Spleen (tissue), 11 donors: ENCODE measurements at regions not wholly inside any gene's neighbourhood (a gene's known extent, or its start where the extent isn't known, plus 50 kb on each side); places are given as distances from the start of the nearest gene placed in this dataset.

Source experiments
- DNase-seq: peaks from one replicate; pipeline ENCODE4 v3.0.0-alpha.2; 2020
- H3K27ac ChIP-seq, 8 donors: fragments of 200-600 bp; sonication (generic) in 7 of 8; 1 replicate in 4 of 8; 2 replicates in 4 of 8; pipeline versions ENCODE4 v1.5.0 to v1.8.0; 2016 to 2021; ENCODE audit warnings: inconsistent platforms in 4 of 8, mild to moderate bottlenecking in 4 of 8, moderate library complexity in 1 of 8
- H3K27me3 ChIP-seq, 7 donors: fragments of 200-600 bp; sonication (generic) in 6 of 7; replicated peaks in 1 of 7; 1 replicate in 4 of 7; 2 replicates in 3 of 7; pipeline versions ENCODE4 v1.5.0 to v1.8.0; 2016 to 2021; ENCODE audit warnings: inconsistent platforms in 3 of 7, mild to moderate bottlenecking in 1 of 7
- H3K36me3 ChIP-seq, 6 donors: fragments of 200-600 bp; sonication (generic) in 5 of 6; 1 replicate in 4 of 6; 2 replicates in 2 of 6; pipeline versions ENCODE4 v1.5.0 to v1.8.0; 2016 to 2021; ENCODE audit warnings: inconsistent platforms in 2 of 6
- H3K4me1 ChIP-seq, 6 donors: fragments of 200-600 bp; sonication (generic) in 5 of 6; 1 replicate in 3 of 6; 2 replicates in 3 of 6; pipeline versions ENCODE4 v1.5.0 to v1.8.0; 2016 to 2021; ENCODE audit warnings: inconsistent platforms in 3 of 6
- H3K4me3 ChIP-seq, 8 donors: fragments of 200-600 bp; sonication (generic) in 7 of 8; 1 replicate in 4 of 8; 2 replicates in 4 of 8; pipeline versions ENCODE4 v1.5.0 to v1.8.0; 2016 to 2021; ENCODE audit warnings: inconsistent platforms in 4 of 8, mild to moderate bottlenecking in 4 of 8, moderate library complexity in 2 of 8
- H3K9me3 ChIP-seq, 8 donors: fragments of 200-600 bp; sonication (generic) in 7 of 8; 1 replicate in 4 of 8; 2 replicates in 4 of 8; pipeline versions ENCODE4 v1.5.0 to v1.8.0; 2016 to 2021; ENCODE audit warnings: inconsistent platforms in 4 of 8
- POLR2A ChIP-seq, 3 donors: fragments of 450-650 bp; IDR thresholded peaks; one replicate each; pipeline ENCODE4 v1.5.1; 2017; ENCODE audit warnings: antibody characterized with exemption in 3 of 3, mild to moderate bottlenecking in 1 of 3
- POLR2AphosphoS5 ChIP-seq, 3 donors: sonication (generic); formaldehyde crosslinking; IDR thresholded peaks; one replicate each; pipeline ENCODE4 v1.5.1; 2017; ENCODE audit warnings: antibody characterized with exemption in 3 of 3
- WGBS, 5 donors: extraction: QIAGEN DNeasy Blood & Tissue Kit in 3 of 5; methylation state at CpG; one replicate each; pipeline versions ENCODE4 v1.1.5 to v1.1.7; 2013 to 2018; 5-methylcytosine and 5-hydroxymethylcytosine counted together
- intact Hi-C: fragments of 100-400 bp; cut with DNase I; formaldehyde crosslinking; loops from one replicate; pipeline ENCODE4 v1.15.0; 2023; ENCODE audit warnings: low total_unique reads
- TF ChIP-seq, protein P1 (sequence below), 11 experiments: fragments of 200-600 bp in 7 of 11; fragments of 450-650 bp in 4 of 11; sonication (generic) in 4 of 11; IDR thresholded peaks in 8 of 11; conservative IDR thresholded peaks in 3 of 11; 1 replicate in 7 of 11; 2 replicates in 4 of 11; pipeline versions ENCODE4 v1.4.0 to v1.8.0; 2016 to 2021; ENCODE audit warnings: antibody characterized with exemption in 11 of 11, inconsistent platforms in 4 of 11, mild to moderate bottlenecking in 1 of 11
- donor health status: healthy with polysubstance abuse.
- donor health status: DM: no; HTN: no; CAD: no; lungs with moderate emphysema.
- donor health status: DM: no; HTN: no; CAD: no.
- donor health status: Bipolar disorder and iron deficiency.
- donor health status: healthy.
- donor health status: DM: no; HTN: no; CAD: no.
- donor health status: DM: yes; HTN: yes; CAD: no.

DNA sequence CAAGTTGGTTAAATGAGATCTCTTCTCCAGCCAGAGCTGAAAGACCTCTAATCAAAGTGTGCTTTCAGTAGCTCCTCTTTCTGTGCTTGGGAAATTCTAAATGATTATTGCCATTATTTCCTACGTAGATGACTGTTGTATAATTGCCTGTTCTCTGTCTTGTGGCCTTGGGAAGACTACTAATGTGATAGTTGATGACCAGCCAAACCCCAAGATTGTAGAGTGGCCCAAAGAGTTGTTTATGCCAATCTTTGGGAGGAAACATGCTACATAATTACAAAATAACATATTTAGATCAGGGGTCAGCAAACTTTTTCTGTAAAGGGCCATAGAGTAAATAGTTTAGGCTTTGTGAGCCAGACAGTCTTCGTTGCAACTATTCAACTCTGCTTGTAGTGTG lies 135.1 kb upstream of the DIO2 start:
- TF ChIP-seq POLR2AphosphoS5 (IDR thresholded peaks at IDR 0.05): no peak
- no peak for TF ChIP-seq POLR2A (IDR thresholded peaks at IDR 0.05)
- TF ChIP-seq, protein P1, sequence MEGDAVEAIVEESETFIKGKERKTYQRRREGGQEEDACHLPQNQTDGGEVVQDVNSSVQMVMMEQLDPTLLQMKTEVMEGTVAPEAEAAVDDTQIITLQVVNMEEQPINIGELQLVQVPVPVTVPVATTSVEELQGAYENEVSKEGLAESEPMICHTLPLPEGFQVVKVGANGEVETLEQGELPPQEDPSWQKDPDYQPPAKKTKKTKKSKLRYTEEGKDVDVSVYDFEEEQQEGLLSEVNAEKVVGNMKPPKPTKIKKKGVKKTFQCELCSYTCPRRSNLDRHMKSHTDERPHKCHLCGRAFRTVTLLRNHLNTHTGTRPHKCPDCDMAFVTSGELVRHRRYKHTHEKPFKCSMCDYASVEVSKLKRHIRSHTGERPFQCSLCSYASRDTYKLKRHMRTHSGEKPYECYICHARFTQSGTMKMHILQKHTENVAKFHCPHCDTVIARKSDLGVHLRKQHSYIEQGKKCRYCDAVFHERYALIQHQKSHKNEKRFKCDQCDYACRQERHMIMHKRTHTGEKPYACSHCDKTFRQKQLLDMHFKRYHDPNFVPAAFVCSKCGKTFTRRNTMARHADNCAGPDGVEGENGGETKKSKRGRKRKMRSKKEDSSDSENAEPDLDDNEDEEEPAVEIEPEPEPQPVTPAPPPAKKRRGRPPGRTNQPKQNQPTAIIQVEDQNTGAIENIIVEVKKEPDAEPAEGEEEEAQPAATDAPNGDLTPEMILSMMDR (IDR thresholded peaks at IDR 0.05 in 8 of 11, conservative IDR thresholded peaks at IDR 0.05 in 3 of 11): no peak
- 57 to 70% (median 63%) methylated on average over 2 of the region's 2 CpGs for WGBS, 5 donors
- no peaks in the 10 kb centered on the region for H3K27me3 ChIP-seq
- H3K9me3 ChIP-seq: no peaks in the 10 kb centered on the region
- DNase-seq: no peak
- intact Hi-C loops: no loop called here
- no peak overlapping the region for H3K4me3 ChIP-seq
- no peaks in the 10 kb centered on the region for H3K36me3 ChIP-seq
- H3K27ac ChIP-seq: no peak overlapping the region
- H3K4me1 ChIP-seq: no peaks in the 10 kb centered on the region

DNA sequence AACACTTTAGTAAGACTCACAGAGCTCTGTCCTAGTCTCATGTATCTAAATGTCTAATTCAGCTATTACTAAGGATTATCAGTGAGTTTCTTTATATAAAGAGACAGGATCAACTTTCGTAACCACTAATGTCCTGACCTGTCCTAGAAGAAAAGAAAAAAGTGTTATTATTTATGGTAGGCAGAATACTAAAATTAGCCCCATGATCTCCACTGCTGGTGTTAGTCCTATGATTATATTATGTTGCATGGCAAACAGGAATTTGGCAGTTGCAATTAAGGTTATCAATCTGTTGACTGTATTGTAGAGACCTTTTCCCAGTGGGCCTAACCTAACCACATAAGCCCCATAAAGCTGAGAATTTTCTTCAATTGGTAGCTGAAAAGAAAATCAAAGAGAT lies 132.9 kb upstream of the DIO2 start:
- WGBS, 5 donors: 74 to 95% (median 89%) methylated on average over 1 of the region's 1 CpG
- H3K4me3 ChIP-seq: no peak overlapping the region
- intact Hi-C loops: no loop called here
- H3K4me1 ChIP-seq: no peaks in the 10 kb centered on the region
- no peak for TF ChIP-seq POLR2A (IDR thresholded peaks at IDR 0.05)
- TF ChIP-seq POLR2AphosphoS5 (IDR thresholded peaks at IDR 0.05): no peak
- TF ChIP-seq, protein P1 (IDR thresholded peaks at IDR 0.05 in 8 of 11, conservative IDR thresholded peaks at IDR 0.05 in 3 of 11): no peak
- no peak for DNase-seq
- H3K27me3 ChIP-seq: no peaks in the 10 kb centered on the region
- H3K9me3 ChIP-seq: no peaks in the 10 kb centered on the region
- H3K36me3 ChIP-seq: no peaks in the 10 kb centered on the region
- no peak overlapping the region for H3K27ac ChIP-seq

DNA sequence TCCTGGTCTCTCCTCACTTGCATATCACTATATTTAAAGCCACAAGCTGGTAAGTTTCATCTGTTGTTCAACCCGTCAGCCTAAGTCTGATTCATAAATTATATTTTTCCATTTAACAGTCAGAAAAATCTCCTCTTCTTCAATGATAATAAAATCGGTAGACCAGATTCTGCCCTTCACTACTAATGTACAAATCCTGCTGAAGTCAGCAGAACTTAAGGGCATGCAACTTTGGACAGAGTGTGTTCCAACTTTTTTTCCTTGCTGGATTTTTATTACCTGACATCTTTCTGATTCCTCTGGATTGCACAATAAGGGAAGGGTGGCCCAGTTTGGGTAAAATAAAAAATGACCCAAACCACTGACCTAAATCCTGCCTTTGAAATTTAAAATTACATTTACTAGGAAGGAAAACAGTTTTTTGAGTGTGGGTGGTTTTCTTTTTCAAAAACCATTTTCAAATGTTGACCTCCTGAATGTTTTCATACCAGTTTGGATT lies 125.4 kb upstream of the DIO2 start:
- Histone ChIP-seq H3K4me1 (no peaks in the 10 kb centered on the region), H3K9me3 (peaks cover 0 to 10% (median 0%) of the 10 kb centered on the region in 8 donors), H3K36me3 (no peaks in the 10 kb centered on the region), H3K27me3 (no peaks in the 10 kb centered on the region), H3K4me3 (no peak overlapping the region), H3K27ac (no peak overlapping the region)
- no peak for DNase-seq
- intact Hi-C loops: no loop called here
- 63 to 77% (median 72%) methylated on average over 2 of the region's 2 CpGs for WGBS, 5 donors
- TF ChIP-seq, protein P1 (IDR thresholded peaks at IDR 0.05 in 8 of 11, conservative IDR thresholded peaks at IDR 0.05 in 3 of 11): no peak
- no peak for TF ChIP-seq POLR2AphosphoS5 (IDR thresholded peaks at IDR 0.05)
- no peak for TF ChIP-seq POLR2A (IDR thresholded peaks at IDR 0.05)

DNA sequence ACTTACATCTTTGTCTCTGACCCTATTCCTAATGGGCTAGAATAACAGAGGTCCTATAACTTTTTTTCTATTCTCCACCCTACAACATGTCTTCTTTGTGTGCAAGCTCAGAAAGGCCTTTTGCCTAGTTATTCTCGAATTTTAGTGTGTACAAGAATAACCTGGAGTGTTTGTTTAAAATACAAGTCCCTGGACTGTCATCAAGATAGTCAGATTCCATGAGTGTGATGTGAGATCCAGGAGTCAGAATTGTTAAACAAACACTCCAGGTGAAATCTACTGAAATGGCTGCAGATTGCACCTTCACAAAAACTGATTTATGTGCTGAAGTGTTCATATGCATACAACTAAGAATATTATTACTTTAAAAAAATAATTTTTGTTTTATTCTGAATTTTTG lies 114.4 kb upstream of the DIO2 start:
- H3K27me3 ChIP-seq: no peaks in the 10 kb centered on the region
- no peak overlapping the region for H3K4me3 ChIP-seq
- TF ChIP-seq POLR2AphosphoS5 (IDR thresholded peaks at IDR 0.05): no peak
- TF ChIP-seq, protein P1 (IDR thresholded peaks at IDR 0.05 in 8 of 11, conservative IDR thresholded peaks at IDR 0.05 in 3 of 11): no peak
- TF ChIP-seq POLR2A (IDR thresholded peaks at IDR 0.05): no peak
- no peaks in the 10 kb centered on the region for H3K4me1 ChIP-seq
- no peak overlapping the region for H3K27ac ChIP-seq
- H3K9me3 ChIP-seq: peaks cover 0 to 11% (median 6%) of the 10 kb centered on the region in 8 donors
- DNase-seq: no peak
- H3K36me3 ChIP-seq: no peaks in the 10 kb centered on the region
- intact Hi-C loops: no loop called here
- 30 to 56% (median 38%) methylated on average over 1 of the region's 1 CpG for WGBS, 5 donors
